Activated CD8-positive, alpha-beta T cell treated with anti-CD3 and anti-CD28 coated beads, Interleukin-2, amount 10 ng/mL, durations not matched to agents 7 days and 5 days (primary cell): ENCODE measurements at regions not wholly inside any gene's neighbourhood (a gene's known extent, or its start where the extent isn't known, plus 50 kb on each side); places are given as distances from the start of the nearest gene placed in this dataset.
"Not testable (repeated sequence)": the region's sequence is repeated elsewhere in the genome, so short reads cannot be mapped to it uniquely, and the experiment has no call there.

Experiments
- ATAC-seq: fragments of 150-1000 bp; cut with Tn5 transposase; one replicate; pipeline ENCODE4 v1.10.0; 2021; ENCODE audit warnings: moderate library complexity
- CTCF ChIA-PET: fragments of 350-600 bp; sonication (Branson Sonifier 250); formaldehyde crosslinking; loops from one replicate; lab custom pipeline; 2021; ENCODE audit warnings: antibody characterized with exemption; lab: Charles Lee
- POLR2A ChIA-PET: fragments of 350-600 bp; sonication (Branson Sonifier 250); formaldehyde crosslinking; loops from one replicate; lab custom pipeline; 2021; ENCODE audit warnings: antibody characterized with exemption; lab: Charles Lee
- DNase-seq: peaks from one replicate; pipeline ENCODE4 v3.0.0-alpha.2; 2020
- H3K27ac Mint-ChIP-seq: one replicate; pipeline ENCODE4 v1.8.0; 2021; ENCODE audit warnings: mild to moderate bottlenecking, mixed read lengths
- H3K27me3 Mint-ChIP-seq: one replicate; pipeline ENCODE4 v1.8.0; 2021; ENCODE audit warnings: low read depth, mixed read lengths
- H3K36me3 Mint-ChIP-seq: one replicate; pipeline ENCODE4 v1.8.0; 2021; ENCODE audit warnings: low read depth, mixed read lengths
- H3K4me1 Mint-ChIP-seq: one replicate; pipeline ENCODE4 v1.8.0; 2021; ENCODE audit warnings: low read depth, mixed read lengths
- H3K4me3 Mint-ChIP-seq: one replicate; pipeline ENCODE4 v1.8.0; 2021; ENCODE audit warnings: mild to moderate bottlenecking, mixed read lengths
- H3K9me3 Mint-ChIP-seq: one replicate; pipeline ENCODE4 v1.8.0; 2022; ENCODE audit warnings: mixed read lengths; ENCODE audit not compliant: insufficient read depth

DNA sequence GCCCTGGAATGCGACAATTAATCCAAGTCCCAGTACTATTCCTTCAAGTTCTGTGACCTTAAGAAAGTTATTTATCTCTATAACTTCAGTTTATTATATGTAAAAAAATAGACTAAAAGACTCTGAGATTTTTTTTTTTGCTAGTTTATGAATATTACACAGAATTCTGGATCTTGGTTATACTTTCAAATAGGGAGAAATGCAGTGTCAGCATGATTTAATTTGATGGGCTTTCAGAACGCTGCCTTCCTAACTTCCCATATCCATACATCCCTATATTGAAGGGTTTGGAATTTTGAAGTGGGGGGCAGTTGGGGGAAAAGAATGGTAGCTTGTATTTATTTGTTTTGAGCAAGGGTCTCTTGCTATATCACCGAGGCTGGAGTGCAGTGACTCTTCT, 98.4 kb upstream of the MEGF10 start:
- CTCF ChIA-PET, result no interaction called here
- Mint-ChIP-seq H3K36me3 (no peaks in the 10 kb centered on the region), H3K9me3 (no peaks in the 10 kb centered on the region), H3K27ac (no peak overlapping the region), H3K27me3 (peaks cover 8% of the 10 kb centered on the region), H3K4me3 (no peak overlapping the region), H3K4me1 (no peaks in the 10 kb centered on the region)
- no peak for ATAC-seq
- POLR2A ChIA-PET, result no interaction called here
- DNase-seq, result no peak

DNA sequence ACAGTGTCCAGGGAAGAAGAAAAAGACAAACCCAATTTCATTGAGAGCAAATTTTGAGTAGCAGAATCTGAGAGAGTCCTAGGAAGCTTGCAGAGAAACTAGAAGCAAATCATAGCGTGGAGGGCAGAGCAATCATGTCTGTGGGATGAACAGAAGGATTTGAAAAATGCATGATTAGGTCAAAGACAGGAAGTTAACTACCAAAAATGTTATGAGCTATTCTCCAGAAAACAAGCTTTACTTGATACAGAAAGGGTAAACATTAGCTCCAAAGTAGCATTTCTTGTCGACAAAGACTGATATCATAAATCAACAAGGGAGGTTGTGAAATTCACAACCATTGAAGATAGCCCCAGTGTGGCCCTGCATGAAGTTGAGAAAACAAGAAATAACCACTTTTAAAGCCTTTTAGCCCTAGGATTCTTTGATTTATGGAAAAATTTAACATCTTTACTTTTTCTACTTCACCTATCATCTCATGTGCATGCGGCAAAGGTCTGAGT, 97.7 kb upstream of the MEGF10 start:
- ATAC-seq (no peak), DNase-seq (no peak)
- H3K4me3 Mint-ChIP-seq, result no peak overlapping the region
- POLR2A ChIA-PET, result no interaction called here
- peaks cover 5% of the 10 kb centered on the region for H3K27me3 Mint-ChIP-seq
- no peaks in the 10 kb centered on the region for H3K36me3 Mint-ChIP-seq
- no peaks in the 10 kb centered on the region for H3K9me3 Mint-ChIP-seq
- H3K27ac Mint-ChIP-seq, result no peak overlapping the region
- no peaks in the 10 kb centered on the region for H3K4me1 Mint-ChIP-seq
- CTCF ChIA-PET, result no interaction called here

DNA sequence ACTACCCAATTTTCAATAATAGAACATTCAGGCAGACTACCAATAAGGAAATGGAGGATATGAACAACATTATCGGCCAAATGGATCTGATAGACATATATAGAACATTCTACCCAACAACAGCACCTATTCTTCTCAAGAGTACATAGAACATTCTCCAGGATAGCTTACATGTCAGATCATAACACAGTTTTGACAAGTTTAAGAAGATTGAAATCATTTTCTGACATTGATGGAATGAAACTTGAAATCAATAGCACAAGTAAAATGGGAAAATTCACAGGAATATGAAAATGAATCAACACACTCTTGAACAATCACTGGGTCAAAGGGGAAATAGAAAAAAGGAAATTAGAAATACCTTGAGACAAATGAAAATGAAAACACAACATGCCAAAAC, 94.6 kb upstream of the MEGF10 start:
- DNase-seq, result no peak

DNA sequence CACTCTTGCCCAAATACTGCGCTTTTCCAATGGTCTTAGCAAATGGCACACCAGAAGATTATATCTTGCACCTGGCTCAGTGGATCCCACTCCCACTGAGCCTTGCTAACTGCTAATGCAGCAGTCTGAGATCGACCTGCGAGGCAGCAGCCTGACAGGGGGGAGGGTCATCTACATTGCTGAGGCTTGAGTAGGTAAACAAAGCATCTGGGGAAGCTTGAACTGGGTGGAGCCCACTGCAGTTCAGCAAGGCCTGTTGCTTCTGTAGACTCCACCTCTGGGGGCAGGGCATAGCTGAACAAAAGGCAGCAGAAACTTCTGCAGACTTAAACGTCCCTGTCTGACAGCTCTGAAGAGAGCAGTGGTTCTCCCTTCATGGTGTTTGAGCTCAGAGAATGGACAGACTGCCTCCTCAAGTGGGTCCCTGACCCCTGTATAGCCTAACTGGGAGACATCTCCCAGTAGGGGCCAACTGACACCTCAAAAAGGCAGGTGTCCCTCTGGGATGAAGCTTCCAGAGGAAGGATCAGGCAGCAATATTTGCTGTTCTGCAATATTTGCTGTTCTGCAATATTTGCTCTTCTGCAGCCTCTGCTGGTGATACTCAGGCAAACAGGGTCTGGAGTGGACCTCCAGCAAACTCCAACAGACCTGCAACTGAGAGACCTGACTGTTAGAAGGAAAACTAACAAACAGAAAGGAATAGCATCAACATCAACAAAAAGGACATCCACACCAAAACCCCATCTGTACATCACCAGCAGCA, 93.0 kb upstream of the MEGF10 start:
- ATAC-seq, CTCF ChIA-PET, H3K4me3 Mint-ChIP-seq, H3K4me1 Mint-ChIP-seq, H3K36me3 Mint-ChIP-seq, H3K9me3 Mint-ChIP-seq, POLR2A ChIA-PET, H3K27ac Mint-ChIP-seq, DNase-seq, H3K27me3 Mint-ChIP-seq: not testable (repeated sequence)

More for the DNA sequence above, 94.6 kb upstream of the MEGF10 start:
- Mint-ChIP-seq H3K4me3 (no peak overlapping the region), H3K4me1 (no peaks in the 10 kb centered on the region), H3K27me3 (peaks cover 8% of the 10 kb centered on the region), H3K27ac (no peak overlapping the region), H3K9me3 (no peaks in the 10 kb centered on the region), H3K36me3 (no peaks in the 10 kb centered on the region)
- ChIA-PET CTCF (no interaction called here), POLR2A (no interaction called here)
- no peak for ATAC-seq

DNA sequence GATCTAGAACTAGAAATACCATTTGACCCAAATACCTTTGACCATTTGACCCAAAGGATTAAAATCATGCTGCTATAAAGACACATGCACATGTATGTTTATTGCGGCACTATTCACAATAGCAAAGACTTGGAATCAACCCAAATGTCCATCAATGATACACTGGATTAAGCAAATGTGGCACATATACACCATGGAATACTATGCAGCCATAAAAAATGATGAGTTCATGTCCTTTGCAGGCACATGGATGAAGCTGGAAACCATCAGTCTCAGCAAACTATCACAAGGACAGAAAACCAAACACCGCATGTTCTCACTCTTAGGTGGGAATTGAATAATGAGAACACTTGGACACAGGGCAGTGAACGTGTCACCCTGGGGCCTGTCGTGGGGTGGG, 87.9 kb upstream of the MEGF10 start:
- CTCF ChIA-PET, H3K9me3 Mint-ChIP-seq, POLR2A ChIA-PET, H3K36me3 Mint-ChIP-seq, H3K4me3 Mint-ChIP-seq, ATAC-seq, DNase-seq, H3K27ac Mint-ChIP-seq, H3K4me1 Mint-ChIP-seq: not testable (repeated sequence)
- peaks cover 13% of the 10 kb centered on the region for H3K27me3 Mint-ChIP-seq

DNA sequence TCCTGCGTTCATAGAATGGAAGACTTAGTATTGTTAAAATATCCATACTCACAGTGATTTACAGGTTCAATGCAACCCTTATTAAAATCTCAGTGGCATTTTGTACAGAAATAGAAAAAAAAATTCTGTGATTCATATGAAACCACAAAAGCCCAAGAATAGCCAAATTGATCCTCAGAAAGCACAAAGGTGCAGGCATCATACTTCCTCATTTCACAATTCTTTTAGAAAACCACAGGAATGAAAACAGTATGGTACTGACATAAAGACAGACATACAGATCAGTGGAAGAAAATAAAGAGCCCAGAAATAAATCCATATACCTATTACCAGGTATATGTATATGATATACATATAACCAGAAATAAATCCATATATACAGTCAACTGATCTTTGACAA, 86.8 kb upstream of the MEGF10 start:
- Mint-ChIP-seq H3K27ac (no peak overlapping the region), H3K36me3 (no peaks in the 10 kb centered on the region), H3K4me1 (no peaks in the 10 kb centered on the region), H3K4me3 (no peak overlapping the region), H3K27me3 (peaks cover 13% of the 10 kb centered on the region), H3K9me3 (no peaks in the 10 kb centered on the region)
- ChIA-PET POLR2A (no interaction called here), CTCF (interaction anchor here (1.0 kb wide), 1 partner anchor 26 kb away, joined by 3 read pairs; no protein-coding TSS in a partner anchor)
- no peak for DNase-seq
- ATAC-seq, result no peak

DNA sequence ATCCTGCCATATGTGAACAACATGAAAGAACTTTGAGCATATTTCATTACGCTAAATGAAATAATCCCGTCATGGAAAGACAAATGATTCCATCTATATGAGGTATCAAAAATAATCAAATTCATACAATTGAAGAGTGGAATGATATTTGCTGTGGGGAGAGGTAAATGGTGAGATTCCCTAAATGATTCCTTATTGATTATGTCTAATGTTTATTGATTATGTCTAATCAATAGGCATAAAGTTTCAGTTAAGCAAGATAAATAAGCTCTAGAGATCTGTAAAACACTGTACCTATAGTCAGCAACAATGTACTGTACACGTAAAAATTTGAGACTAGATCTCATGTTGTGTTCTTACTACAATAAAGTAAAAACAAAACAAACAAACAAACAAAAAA, 85.4 kb upstream of the MEGF10 start:
- POLR2A ChIA-PET, result no interaction called here
- no peak for ATAC-seq

DNA sequence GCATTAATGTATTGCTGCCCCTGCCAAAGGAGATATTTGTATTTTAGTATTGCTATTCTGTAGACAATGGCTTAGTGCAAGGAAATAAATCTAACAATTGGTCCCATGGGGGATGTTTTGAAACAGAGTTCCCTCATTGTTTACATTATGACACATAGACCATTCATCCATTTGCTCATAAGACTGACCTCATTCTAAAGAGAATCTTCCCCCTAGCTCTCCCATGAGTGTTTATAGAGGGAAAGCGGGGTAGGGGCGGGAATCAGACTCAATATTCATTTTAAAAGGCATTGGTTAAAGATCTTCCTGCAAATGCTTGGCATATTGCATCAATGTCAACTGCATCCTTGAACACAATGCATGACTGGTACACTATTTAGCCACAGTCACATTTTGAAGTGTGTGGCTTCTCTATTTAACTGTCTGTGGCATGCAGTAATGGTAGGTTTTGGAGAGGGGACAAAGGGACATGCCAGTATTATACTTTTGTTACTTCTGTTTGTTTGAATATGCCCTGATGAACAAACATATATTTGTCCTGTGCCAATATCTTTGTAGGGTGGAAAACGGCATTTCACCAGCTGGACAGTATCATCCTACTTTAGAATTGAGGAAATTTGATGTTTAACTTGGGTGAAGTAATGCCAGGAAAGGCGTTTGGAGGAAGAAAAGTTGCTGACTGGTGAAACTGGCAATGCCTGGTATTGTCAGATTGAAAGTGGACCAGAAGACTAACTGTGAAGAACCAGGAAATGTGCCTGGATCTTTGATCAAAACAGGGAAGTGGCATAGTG, 84.1 kb upstream of the MEGF10 start:
- Mint-ChIP-seq H3K9me3 (no peaks in the 10 kb centered on the region), H3K36me3 (no peaks in the 10 kb centered on the region), H3K4me1 (no peaks in the 10 kb centered on the region), H3K27me3 (peaks cover 16% of the 10 kb centered on the region), H3K27ac (no peak overlapping the region), H3K4me3 (no peak overlapping the region)
- DNase-seq (no peak), ATAC-seq (no peak)
- ChIA-PET POLR2A (no interaction called here), CTCF (no interaction called here)

More for the DNA sequence above, 85.4 kb upstream of the MEGF10 start:
- CTCF ChIA-PET, result no interaction called here
- H3K27me3 Mint-ChIP-seq, result peaks cover 16% of the 10 kb centered on the region
- no peaks in the 10 kb centered on the region for H3K36me3 Mint-ChIP-seq
- no peak overlapping the region for H3K27ac Mint-ChIP-seq
- no peak for DNase-seq
- H3K4me3 Mint-ChIP-seq, result no peak overlapping the region
- H3K9me3 Mint-ChIP-seq, result no peaks in the 10 kb centered on the region
- no peaks in the 10 kb centered on the region for H3K4me1 Mint-ChIP-seq

DNA sequence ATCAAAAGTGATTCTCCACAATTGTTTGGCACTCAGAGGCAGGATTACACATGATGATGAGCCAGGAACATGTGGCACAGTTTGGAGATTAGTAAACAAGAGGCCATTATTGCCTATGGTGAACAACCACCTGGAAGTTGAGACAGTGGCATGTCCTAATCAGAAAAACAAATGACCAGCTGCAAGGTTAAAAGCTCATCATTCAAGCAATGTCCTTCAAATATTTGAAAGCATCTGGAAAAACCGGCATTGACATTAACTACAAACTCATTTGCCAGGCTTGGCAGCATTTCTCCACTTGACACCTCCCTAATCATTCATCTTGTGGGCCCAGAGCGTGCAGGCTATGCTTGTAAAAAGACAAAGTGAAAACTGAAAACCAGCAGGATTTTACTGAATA, 80.6 kb upstream of the MEGF10 start:
- POLR2A ChIA-PET, result no interaction called here
- Mint-ChIP-seq H3K36me3 (no peaks in the 10 kb centered on the region), H3K27ac (no peak overlapping the region), H3K9me3 (no peaks in the 10 kb centered on the region), H3K4me1 (no peaks in the 10 kb centered on the region), H3K4me3 (no peak overlapping the region), H3K27me3 (peaks cover 12% of the 10 kb centered on the region)
- ATAC-seq (no peak), DNase-seq (no peak)
- CTCF ChIA-PET, result no interaction called here

DNA sequence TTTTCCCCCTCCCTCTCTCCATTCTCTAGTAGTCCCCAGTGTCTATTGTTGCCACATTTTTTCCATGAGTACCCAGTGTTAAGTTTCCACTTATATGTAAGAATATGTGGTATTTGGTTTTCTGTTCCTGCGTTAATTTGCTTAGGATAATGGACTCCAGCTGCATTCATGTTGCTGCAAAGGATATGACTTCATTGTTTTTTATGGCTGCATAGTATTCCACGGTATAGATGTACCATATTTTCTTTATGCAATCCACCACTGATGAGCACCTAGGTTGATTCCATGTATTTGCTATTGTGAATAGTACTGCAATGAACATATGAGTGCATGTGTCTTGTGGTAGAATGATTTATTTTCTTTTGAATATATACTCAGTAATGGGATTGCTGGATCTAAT, 77.4 kb upstream of the MEGF10 start:
- POLR2A ChIA-PET, result no interaction called here

DNA sequence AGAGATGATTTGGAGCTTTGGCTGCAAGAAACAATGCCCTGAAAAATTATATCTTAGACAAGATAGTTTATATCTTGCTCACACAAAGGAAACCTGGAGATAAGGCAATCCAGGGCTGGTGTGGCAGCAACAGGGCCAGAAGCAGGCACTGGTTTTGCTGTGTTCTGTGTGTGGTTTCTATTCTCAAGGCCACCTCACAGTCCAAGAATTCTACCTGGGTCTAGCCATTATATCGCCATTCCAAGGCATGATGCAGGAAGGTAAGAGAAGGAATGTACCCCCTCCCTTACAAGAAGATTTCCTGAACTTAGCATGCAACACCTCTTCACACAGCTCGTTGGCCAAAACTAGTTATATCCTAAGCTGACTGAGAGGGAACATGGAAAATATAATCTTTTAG, 74.5 kb upstream of the MEGF10 start:
- no peak for DNase-seq
- Mint-ChIP-seq H3K4me3 (no peak overlapping the region), H3K36me3 (no peaks in the 10 kb centered on the region), H3K27me3 (peaks cover 9% of the 10 kb centered on the region), H3K27ac (no peak overlapping the region), H3K4me1 (no peaks in the 10 kb centered on the region), H3K9me3 (no peaks in the 10 kb centered on the region)
- ChIA-PET CTCF (no interaction called here), POLR2A (no interaction called here)
- ATAC-seq, result no peak

More for the DNA sequence above, 77.4 kb upstream of the MEGF10 start:
- H3K36me3 Mint-ChIP-seq, result no peaks in the 10 kb centered on the region
- H3K27me3 Mint-ChIP-seq, result peaks cover 10% of the 10 kb centered on the region
- no peak overlapping the region for H3K4me3 Mint-ChIP-seq
- no peak for ATAC-seq
- no peak for DNase-seq
- no peak overlapping the region for H3K27ac Mint-ChIP-seq
- no peaks in the 10 kb centered on the region for H3K4me1 Mint-ChIP-seq
- CTCF ChIA-PET, result no interaction called here
- no peaks in the 10 kb centered on the region for H3K9me3 Mint-ChIP-seq

DNA sequence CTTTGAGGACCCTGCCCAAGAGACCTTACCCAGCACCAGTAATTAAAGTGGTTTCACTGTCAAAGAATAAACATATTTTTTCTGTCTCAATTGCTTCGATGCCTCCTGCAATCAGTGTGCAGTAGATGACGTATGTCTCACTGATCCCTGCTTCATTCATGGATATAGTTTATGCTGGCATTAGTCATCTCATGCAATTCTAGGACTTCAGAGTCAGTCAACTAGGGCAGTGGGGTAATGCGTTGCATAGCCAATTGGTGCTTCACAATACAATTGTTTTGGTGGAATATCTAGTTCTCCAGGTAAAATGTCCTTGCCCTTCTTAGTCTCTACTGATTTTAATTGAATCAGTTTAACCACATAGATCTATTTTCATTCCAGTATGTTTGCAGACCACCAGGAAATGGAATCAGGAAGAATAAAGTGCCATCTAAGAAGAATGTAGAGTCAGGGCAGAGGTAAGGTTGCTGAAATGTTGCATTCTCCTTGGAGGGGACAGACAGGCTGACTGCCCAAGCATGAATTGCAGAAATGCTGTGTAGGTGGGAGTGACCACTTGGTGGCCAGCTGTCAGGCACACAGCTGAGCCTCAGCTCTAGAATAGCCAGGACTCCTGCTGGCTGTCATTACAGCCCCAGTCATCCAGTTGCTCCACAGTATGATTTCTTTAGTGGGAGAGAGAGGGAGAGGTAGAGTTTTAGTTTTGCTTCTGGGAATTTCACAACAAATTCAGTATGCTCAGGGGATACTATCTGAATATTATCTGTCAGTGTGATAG, 73.5 kb upstream of the MEGF10 start:
- Mint-ChIP-seq H3K27ac (no peak overlapping the region), H3K4me1 (no peaks in the 10 kb centered on the region), H3K4me3 (no peak overlapping the region), H3K36me3 (no peaks in the 10 kb centered on the region), H3K9me3 (no peaks in the 10 kb centered on the region), H3K27me3 (peaks cover 9% of the 10 kb centered on the region)
- CTCF ChIA-PET, result no interaction called here
- no peak for DNase-seq
- no peak for ATAC-seq
- POLR2A ChIA-PET, result no interaction called here
